D721Med (cell line): ENCODE measurements at regions not wholly inside any gene's neighbourhood (a gene's known extent, or its start where the extent isn't known, plus 50 kb on each side); places are given as distances from the start of the nearest gene placed in this dataset.

Experiments
- DNase-seq: peaks from one replicate; pipeline ENCODE4 v3.0.0; 2011; ENCODE audit warnings: low spot score; ENCODE audit not compliant: insufficient read length
- FAIRE-seq: peaks from 2 replicates; lab custom pipeline; 2011; peaks lifted over from hg19 to GRCh38; lab: Jason Lieb, UNC
- TF ChIP-seq, protein P1 (sequence below): IDR thresholded peaks from 2 replicates; pipeline ENCODE4 v1.5.1; 2012; ENCODE audit warnings: mild to moderate bottlenecking, control low read depth; ENCODE audit not compliant: insufficient read depth; ENCODE audit errors: missing control alignments

DNA sequence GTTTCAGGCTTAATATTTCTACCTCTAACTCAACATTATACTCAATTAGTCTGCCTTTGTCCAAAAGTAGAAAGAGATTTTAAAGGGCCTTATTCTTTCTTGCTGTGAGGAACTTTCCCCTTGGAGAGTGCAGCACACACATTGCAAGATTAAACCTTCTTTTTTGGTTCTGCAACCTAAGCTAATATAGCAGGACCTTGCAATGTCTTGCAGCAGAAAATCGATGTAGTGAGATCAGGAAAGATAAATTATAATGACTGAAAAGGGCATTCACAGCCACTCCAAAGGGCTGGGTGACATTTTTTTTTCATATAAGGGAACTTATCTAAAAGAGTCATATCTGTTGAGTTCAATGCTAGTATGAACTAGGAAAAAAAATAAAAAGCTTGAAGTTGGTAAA lies 422.7 kb upstream of the ADAMTS16 start:
- no peak for FAIRE-seq
- DNase-seq, result no peak
- TF ChIP-seq, protein P1, sequence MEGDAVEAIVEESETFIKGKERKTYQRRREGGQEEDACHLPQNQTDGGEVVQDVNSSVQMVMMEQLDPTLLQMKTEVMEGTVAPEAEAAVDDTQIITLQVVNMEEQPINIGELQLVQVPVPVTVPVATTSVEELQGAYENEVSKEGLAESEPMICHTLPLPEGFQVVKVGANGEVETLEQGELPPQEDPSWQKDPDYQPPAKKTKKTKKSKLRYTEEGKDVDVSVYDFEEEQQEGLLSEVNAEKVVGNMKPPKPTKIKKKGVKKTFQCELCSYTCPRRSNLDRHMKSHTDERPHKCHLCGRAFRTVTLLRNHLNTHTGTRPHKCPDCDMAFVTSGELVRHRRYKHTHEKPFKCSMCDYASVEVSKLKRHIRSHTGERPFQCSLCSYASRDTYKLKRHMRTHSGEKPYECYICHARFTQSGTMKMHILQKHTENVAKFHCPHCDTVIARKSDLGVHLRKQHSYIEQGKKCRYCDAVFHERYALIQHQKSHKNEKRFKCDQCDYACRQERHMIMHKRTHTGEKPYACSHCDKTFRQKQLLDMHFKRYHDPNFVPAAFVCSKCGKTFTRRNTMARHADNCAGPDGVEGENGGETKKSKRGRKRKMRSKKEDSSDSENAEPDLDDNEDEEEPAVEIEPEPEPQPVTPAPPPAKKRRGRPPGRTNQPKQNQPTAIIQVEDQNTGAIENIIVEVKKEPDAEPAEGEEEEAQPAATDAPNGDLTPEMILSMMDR, result no peak

DNA sequence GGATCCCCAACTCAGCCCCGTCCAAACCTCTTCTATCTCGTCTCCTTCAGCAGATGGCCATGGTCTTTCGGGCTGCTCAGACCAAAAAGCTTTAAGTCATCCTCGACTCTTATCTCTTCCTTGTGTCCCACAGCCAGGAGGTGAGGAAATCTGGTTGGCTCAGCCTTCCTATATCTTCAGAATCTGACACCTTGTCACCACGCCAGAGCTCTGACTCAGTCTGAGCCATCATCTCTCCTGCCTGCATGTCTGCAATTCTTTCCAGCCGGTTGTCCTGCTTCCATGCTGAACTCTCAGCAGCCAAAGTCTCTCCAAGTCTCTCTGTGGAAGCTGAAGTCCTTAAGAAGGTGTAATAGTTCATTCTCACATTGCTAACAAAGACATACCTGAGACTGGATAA lies 419.3 kb upstream of the ADAMTS16 start:
- FAIRE-seq (no peak), DNase-seq (no peak)
- TF ChIP-seq, protein P1, result no peak

DNA sequence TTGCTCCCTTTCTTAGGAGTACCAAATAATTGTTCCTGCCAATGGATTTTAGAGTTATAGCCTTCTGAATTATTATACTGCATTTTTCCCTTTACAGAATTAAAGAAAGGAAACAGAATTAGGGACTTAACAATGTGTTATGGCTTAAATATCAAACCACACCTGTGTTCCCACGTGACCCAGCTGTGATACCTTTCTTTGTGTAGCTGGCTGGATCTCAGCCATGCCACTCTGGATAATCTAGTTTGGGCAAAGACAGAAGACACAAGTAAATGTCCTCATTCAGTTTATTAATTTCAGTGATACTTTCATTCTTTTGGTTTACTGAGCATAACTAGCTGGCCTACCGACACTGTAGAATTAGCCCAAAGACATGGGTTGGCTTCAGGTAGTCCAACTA lies 417.2 kb upstream of the ADAMTS16 start:
- FAIRE-seq (no peak), DNase-seq (no peak)
- TF ChIP-seq, protein P1, result no peak

DNA sequence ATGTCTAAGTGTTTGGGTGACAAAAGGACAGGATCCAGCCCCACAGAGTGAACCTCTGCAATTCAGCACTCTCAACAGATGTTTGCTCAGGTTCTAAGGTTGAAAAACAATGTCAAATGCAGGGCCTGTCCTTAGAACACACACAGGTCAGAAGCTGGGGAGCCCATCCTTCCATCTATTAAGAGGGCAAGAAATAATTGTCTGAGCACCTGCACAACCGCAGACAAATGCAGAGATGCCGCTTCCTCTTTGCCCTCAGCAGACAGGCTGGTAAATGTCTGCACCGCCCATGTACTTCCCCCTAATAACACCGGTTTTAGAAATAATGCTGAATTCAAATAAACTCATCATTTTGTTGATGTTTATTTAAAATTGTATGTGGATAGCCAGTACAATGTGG lies 414.5 kb upstream of the ADAMTS16 start:
- TF ChIP-seq, protein P1, result no peak
- DNase-seq (no peak), FAIRE-seq (no peak)

DNA sequence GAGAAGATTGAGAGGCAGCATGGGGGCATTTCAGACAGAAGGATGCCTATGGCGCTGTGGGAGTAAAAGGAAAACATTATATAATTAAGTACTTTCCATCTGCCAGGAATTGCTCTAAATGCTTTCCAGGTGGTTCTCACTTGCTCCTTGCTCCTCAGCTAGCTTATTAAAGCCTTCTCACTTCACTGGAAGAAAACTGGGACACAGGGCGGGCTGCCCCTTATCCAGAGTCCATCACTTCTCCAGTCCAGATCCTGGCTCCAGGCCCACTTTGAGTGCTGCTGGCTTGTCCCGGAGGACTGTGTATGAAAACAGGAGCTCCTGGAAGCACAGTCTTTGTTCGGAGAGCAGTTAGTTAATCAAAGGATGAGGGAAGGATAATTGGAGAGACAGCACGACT lies 409.9 kb upstream of the ADAMTS16 start:
- DNase-seq (no peak), FAIRE-seq (no peak)
- TF ChIP-seq, protein P1, result no peak

DNA sequence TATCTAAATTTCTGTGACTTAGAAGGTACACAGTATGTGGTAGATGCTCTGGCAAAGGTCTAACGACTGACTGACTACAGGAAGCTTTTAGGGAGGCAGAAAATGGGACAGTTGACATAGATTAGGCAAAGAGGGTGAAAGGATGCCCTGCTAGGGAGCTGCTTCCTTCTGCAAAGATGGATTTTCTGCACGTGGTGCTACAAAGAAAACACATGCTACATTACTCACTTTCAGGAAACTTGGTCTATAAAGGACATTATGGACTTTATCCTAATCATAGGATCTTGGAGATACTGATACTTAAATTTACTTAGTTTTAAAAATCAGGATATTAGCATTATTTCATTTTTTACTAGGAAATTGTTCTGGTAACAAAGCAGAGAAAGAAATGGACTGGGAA lies 405.8 kb upstream of the ADAMTS16 start:
- peak; percentile 67 for FAIRE-seq
- TF ChIP-seq, protein P1, result no peak
- DNase-seq, result no peak

DNA sequence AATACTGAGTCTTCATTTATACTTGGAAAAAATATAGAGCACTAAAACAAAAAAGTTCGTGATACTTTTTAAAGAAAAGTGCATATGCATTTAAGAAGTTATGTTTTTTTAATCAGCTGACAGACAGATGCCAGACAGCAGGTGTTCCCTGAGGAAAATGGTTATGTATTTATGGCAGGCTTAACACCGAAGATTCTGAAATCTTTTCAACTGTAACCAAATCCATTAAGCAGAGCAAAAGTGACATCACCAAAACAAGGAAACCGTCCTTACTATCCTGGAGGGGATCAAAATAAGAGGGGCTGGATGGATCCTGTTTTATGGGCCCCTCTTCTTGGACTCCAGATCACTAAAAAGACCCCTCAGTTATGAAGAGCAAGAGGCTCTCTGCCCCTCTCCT lies 404.9 kb upstream of the ADAMTS16 start:
- FAIRE-seq (peak; percentile 75), DNase-seq (no peak)
- TF ChIP-seq, protein P1, result no peak
